ENCODE measurements at regions not wholly inside any gene's neighbourhood (a gene's known extent, or its start where the extent isn't known, plus 50 kb on each side); places are given as distances from the start of the nearest gene placed in this dataset.
"Not testable (repeated sequence)": the region's sequence is repeated elsewhere in the genome, so short reads cannot be mapped to it uniquely, and the experiment has no call there.

- DNase-seq = not testable (repeated sequence)
These were observed 109.4 kb upstream of the SGIP1 start for GRCh38 chr1:66424530-66424929.

- no peak for DNase-seq
These were observed 107.6 kb upstream of the SGIP1 start for GRCh38 chr1:66426239-66426853.

DNA sequence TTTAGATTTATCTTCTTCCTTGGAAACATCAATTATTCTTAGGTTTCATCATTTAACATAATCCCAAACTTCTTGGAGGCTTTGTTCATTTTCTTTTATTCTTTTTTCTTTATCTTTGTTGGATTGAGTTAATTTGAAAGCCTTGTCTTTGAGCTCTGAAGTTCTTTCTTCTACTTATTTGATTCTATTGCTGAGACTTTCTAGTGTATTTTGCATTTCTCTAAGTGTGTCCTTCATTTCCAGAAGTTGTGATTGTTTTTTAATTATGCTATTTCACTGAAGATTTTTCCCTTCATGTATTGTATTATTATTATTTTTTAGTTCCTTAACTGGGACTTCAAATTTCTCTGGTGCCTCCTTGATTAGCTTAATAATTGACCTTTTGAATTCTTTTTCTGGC is 103.1 kb upstream of the SGIP1 start:
- DNase-seq = not testable (repeated sequence)

- no peak for DNase-seq
These were observed 102.0 kb upstream of the SGIP1 start for GRCh38 chr1:66431999-66432398.

- DNase-seq = no peak
These were observed 100.3 kb upstream of the SGIP1 start for GRCh38 chr1:66433611-66434010.

DNA sequence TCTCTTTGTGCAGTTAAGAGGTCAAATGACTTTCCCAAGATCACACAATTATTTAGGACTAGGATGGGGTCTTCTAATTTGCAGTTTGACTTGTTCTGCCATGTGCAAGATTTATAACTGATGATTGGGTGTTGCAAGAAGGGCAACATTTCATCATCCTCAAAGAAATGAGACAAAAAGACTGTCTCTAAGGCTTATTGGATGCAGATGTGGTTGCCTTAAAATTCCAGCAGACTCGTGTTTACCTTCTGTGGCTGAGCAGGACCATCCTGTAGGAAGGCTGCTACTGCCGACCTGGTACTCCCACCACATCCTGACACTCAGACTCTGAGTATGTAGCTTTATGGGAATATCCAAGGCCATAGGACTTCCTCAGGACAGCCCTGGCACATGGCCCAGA is 99.9 kb upstream of the SGIP1 start:
- no peak for DNase-seq

DNA sequence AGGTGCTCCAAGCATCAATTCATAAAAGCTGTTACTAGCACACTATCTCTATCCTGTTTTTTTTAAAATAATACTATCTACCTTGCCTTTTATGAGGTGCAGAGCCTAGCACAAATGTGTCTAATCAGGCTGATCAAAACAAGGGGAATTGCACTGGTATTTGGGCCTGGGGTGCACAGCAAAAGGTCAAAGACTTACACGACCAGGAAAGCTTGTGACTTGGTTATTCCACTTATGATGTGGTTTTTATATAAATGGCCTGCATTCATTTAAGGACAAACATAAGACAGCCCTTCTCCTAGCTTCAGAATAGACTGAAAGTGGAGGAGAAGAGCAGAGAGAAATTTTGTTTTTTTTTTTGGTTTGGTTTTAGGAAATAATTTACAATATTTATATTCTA is 98.4 kb upstream of the SGIP1 start:
- DNase-seq = no peak

DNA sequence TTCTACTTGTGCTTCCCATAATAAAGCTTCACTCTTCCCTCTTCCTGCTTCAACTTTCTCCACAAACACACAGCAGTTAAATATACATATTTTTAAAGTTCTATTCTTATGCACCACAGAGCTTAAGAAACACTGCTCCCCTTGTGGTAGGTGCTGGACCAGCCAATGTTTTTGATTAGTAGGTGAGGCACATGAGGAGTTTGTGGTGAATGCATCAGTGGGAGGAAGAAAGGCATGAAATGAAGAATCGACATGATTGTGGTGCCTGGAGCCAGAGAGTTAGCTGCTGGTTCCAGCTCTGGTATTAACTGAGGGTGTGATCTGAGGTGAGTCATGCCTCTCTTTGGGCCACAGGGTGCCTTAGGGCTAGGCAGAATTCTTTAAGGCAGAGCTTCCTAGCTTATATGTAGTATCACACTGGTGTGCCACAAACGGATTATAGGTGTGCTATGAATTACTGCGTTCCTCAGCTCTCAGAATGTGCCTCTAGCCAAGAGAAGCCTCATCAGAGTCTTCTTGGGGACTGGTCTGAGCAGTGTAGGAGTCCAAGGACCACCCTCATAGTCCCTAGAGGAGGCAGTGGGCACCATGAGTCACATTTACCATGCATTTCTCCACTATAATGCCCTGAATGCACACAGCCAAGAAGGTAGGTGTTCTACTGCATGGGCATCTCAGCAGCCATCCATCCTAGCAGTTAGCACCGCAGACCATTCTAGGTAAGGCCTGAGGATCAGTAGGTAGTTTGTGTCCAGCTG is 97.4 kb upstream of the SGIP1 start:
- DNase-seq = peak; percentile 19 to 59

GRCh38 chr1:66437136-66437401 is 96.9 kb upstream of the SGIP1 start:
- DNase-seq = no peak

- no peak for DNase-seq
These were observed 95.9 kb upstream of the SGIP1 start for GRCh38 chr1:66438062-66438461.

- DNase-seq = no peak
These were observed 95.5 kb upstream of the SGIP1 start for GRCh38 chr1:66438501-66438900.

DNA sequence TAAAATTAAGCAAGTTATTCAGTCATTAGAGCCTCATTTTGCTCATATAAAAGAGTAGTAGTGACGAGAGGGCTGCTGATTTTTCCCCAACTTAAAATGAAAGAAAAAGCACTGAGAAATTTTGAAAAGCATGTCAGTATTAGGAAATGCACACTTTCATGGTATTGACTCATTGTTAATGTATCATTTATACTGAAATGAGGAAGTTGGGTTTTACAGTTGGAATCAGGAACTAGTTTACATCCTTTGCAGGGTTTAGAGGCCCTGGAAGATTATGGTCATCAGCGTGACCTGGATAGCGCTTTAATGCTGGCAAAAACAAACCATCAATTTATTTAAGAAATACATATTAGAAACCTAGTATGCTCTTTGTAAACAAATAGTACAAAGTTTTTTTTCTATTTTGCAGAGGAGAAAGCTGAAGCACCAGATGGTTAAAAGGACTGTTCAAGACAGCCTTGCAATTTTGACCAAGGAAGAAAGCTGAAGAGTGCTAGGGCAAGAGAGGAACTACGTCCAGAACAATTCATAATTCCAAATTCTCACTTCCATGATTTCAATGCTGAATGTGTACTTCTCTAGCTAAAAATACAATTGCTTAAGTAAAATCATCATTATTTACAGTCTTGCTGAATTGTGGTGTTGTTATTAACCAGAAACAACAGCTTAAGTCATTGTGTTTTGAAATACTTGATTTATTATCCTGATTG is 94.8 kb upstream of the SGIP1 start:
- DNase-seq = no peak

GRCh38 chr1:66443793-66444192 is 90.2 kb upstream of the SGIP1 start:
- no peak for DNase-seq

DNA sequence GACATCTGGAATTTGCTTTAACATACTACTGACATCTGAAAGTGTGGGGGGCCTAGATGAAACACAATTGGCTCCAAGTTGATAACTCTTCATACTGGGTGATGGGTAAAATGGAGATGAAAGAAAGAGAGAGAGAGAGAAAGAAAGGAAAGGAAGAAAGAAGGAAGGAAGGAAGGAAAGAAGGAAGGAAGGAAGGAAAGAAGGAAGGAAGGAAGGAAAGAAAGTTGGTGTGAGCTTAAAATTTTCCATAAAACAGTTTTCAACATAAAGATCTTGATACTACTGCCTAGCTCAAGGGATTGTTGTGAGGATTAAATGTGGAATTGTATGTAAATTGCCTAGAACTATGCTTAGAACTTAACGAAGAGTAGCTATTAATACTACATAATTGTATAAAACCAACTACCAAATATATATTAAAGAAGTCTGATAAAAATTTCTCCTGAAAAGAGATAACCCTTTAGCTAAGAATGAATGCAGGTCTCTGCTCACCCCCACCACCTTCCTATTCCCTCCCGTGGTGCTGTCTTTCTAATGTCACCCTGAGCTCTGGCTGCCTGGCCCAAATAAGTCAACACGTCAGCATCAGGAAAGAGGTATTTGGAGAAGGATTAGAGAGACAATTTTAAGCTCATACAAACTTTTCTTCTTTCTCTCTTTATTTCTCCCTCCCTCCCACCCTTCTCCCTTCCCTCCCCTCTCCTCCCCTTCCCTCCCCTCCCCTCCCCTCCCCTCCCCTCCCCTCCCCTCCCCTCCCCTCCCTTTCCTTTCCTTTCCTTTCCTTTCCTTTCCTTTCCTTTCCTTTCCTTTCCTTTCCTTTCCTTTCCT is 89.3 kb upstream of the SGIP1 start:
- no peak for DNase-seq

DNA sequence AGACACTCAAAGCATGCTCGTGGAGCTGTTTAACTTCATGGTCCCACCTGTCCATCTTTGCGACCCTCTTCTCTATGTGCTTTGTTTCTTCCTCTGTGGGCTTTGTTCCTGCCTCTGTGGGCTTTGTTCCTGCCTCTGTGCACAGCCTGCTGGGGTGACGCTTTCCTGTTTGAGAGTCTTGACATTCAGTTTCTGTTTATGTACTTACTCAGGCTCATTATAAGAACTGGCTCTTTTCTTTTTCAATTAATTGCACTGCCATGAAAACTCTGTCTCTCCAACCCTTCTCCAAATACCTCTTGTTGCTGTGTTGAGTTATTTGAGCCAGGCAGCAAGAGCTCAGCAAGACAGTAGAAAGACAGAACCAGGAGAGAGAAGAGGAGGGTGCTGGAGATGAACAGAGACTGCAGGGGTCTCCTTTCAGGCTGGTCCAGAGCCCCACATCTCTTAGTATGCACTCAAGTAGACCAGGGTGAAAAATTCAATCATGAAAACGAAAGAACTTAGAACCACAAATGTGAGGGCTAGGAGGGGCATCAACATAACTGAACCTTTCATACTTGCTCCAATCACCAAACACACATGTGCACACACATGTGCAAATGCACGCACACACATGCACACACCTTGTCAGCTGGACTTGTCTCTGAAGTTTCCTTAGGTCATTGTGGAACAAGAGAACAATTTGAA is 88.3 kb upstream of the SGIP1 start:
- DNase-seq = peak; percentile 36 to 62

DNA sequence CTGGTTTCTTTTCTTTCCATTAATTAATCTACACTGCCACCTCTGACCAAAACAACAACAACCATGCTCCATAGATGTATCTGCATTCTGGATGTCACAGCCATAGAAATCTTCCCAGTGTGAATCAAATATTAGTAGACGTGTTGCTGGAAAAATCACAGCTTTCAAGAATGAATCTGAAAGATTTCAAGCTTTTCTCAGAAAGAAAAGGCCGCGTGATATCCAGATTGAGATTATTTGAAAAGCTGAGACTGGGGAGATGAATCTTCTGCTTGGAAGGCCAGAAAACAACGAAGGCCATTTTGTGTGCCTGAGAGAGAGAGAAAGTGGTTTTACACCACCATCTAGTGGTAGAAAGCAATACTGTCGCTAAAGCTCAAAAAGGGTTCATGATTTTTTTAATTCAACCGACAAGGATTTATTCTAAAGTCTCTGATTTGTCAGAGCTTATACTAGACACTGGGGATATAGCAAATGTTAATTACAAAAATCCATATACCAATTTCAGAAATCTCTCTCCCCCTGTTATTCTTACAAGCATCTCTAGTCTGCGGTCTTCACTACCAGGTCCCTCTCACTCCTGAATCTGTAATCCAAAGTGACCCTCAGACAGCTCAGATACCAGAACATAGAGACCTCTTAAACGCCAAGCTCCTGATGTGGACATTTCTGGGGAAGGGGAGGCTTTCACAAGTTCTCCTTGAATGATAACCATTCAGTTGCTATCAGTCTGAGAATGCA is 87.5 kb upstream of the SGIP1 start:
- peak in 1 of 2 experiments; percentile 5 for DNase-seq

DNA sequence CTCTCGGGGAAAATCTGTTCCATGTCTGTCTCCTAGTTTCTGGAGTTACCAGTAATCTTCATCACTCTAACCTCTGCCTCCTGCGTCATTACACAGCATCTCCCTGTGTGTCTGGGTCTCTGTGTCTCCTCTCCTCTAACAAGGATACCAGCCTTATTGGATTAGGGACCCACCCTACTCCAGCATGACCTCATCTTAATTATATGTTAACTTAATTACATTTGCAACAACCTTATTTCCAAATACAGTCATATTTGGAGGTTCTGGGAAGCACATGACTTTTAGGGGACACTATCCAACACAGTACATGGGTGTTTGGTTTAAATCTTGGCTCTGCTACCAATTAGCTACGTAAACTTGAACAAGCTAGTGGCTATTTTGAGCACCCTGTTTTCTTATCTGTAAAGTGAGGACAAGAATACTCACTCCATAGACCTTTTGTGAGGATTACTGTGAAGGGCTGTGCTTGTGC is 83.9 kb upstream of the SGIP1 start:
- DNase-seq = no peak

GRCh38 chr1:66450847-66451246 is 83.1 kb upstream of the SGIP1 start:
- DNase-seq = no peak

GRCh38 chr1:66452162-66452561 is 81.8 kb upstream of the SGIP1 start:
- DNase-seq = no peak

- DNase-seq = no peak
These were observed 81.0 kb upstream of the SGIP1 start for GRCh38 chr1:66452982-66453381.

DNA sequence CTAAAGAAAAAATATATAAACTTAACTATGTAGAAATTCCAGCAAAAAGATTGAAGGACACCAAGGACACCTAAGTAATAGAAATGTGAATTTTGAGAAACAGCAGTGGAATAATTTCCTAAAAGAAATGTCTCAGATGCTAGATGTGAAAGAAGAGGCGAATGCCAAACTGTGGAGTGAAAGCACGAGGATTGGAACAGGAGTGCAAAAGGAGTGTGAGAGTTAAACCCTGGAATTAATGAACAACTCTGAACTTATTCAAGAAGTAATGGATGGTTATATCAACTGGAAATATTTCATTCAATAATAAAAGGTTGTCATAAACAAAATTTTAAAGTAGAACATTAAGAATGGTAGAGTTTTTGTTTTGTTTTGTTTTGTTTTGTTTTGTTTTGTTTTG is 78.5 kb upstream of the SGIP1 start:
- no peak for DNase-seq

GRCh38 chr1:66460776-66461175 is 73.2 kb upstream of the SGIP1 start:
- no peak for DNase-seq

Measured in stimulated activated CD4-positive, alpha-beta T cell treated with anti-CD3 and anti-CD28 coated beads, Interleukin-4, amount 100 ng/mL, for 4 hours (primary cell).